ENCODE measurements at regions not wholly inside any gene's neighbourhood (a gene's known extent, or its start where the extent isn't known, plus 50 kb on each side); places are given as distances from the start of the nearest gene placed in this dataset.

- TF ChIP-seq CTCF (IDR thresholded peaks at IDR 0.05) (no peak), POLR2A (IDR thresholded peaks at IDR 0.05) (no peak)
Measured at GRCh38 chr12:89864411-89864810, 155.8 kb upstream of the ATP2B1 start.
